ENCODE measurements at regions not wholly inside any gene's neighbourhood (a gene's known extent, or its start where the extent isn't known, plus 50 kb on each side); places are given as distances from the start of the nearest gene placed in this dataset.

GRCh38 chr2:120611961-120612360, 123.7 kb upstream of the GLI2 start:
- TF ChIP-seq, protein P1, sequence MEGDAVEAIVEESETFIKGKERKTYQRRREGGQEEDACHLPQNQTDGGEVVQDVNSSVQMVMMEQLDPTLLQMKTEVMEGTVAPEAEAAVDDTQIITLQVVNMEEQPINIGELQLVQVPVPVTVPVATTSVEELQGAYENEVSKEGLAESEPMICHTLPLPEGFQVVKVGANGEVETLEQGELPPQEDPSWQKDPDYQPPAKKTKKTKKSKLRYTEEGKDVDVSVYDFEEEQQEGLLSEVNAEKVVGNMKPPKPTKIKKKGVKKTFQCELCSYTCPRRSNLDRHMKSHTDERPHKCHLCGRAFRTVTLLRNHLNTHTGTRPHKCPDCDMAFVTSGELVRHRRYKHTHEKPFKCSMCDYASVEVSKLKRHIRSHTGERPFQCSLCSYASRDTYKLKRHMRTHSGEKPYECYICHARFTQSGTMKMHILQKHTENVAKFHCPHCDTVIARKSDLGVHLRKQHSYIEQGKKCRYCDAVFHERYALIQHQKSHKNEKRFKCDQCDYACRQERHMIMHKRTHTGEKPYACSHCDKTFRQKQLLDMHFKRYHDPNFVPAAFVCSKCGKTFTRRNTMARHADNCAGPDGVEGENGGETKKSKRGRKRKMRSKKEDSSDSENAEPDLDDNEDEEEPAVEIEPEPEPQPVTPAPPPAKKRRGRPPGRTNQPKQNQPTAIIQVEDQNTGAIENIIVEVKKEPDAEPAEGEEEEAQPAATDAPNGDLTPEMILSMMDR (IDR thresholded peaks at IDR 0.05; ENCODE audit: insufficient read depth, low read depth, low read length), result no peak
- H3K4me3 ChIP-seq (ENCODE audit: low read depth, low read length), result no peak overlapping the region
- no peak for DNase-seq (ENCODE audit: low read depth)

DNA sequence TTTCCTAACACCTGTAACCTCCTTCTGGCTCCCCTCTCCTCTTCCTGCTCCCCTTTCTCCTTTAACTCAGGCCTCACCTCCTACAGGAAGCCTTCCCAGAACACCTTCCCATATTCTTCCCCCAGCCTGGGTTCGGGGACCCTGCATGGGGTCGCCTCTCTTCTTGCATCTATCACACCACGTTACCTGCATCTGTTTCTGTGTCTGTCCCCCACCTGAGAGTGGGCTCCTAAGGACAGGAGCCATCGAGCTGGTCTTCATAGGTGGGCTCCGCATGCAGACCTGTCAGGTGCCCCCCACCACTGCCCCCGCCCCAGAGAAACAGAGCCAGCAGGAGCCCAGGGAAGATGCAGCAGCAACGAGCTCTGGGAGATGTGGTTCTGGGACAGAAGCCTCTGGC, 123.2 kb upstream of the GLI2 start:
- no peak overlapping the region for H3K4me3 ChIP-seq (ENCODE audit: low read depth, low read length)
- DNase-seq (ENCODE audit: low read depth), result no peak
- TF ChIP-seq, protein P1 (IDR thresholded peaks at IDR 0.05; ENCODE audit: insufficient read depth, low read depth, low read length), result no peak

GRCh38 chr2:120612931-120613330, 122.7 kb upstream of the GLI2 start:
- no peak for DNase-seq (ENCODE audit: low read depth)
- TF ChIP-seq, protein P1 (IDR thresholded peaks at IDR 0.05; ENCODE audit: insufficient read depth, low read depth, low read length), result no peak
- no peak overlapping the region for H3K4me3 ChIP-seq (ENCODE audit: low read depth, low read length)

DNA sequence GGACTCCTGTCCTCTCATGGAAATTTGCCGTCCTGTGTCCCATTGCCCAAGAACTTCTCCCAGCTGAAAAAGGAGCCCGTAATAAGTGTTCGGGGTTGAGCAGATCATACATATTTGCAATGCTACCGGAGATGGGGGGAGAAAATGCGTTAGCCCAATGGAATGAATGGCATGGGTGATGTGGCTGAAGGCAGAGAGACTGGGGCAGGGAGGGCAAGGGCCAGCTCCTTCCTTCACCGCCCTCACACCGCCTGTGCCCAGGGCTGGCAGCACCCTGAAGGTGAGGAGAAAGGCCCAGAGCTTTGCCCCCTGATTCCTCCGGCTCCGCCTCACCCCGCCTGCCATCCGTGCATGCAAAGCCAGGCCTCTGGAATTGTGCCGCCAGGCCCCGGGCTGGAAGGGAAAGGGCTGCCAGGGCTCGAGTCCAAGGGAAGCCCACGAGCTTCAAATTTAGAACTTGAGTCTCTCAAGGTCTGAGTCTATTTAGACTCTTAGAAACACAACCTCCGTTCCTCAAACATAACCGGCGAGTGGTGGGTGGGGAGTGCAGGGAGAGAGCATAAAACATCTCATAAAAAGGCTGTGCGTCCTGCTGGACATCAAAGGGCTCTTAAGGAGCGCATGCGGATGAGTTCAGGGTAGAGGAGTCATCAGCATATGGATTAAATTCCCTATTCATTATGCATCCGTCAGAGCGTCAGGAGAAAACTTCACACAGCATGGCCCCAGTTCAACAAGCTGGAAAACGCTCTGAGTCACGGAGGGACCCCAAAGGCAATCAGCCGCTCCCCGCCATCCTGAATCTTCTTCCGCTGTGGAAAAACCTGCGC, 121.7 kb upstream of the GLI2 start:
- peak; percentile 40 for DNase-seq (ENCODE audit: low read depth)
- TF ChIP-seq, protein P1 (IDR thresholded peaks at IDR 0.05; ENCODE audit: insufficient read depth, low read depth, low read length), result no peak
- H3K4me3 ChIP-seq (ENCODE audit: low read depth, low read length), result no peak overlapping the region

- no peak for DNase-seq (ENCODE audit: low read depth)
- TF ChIP-seq, protein P1 (IDR thresholded peaks at IDR 0.05; ENCODE audit: insufficient read depth, low read depth, low read length), result no peak
- no peak overlapping the region for H3K4me3 ChIP-seq (ENCODE audit: low read depth, low read length)
Measured at GRCh38 chr2:120614901-120615300, 120.8 kb upstream of the GLI2 start.

- TF ChIP-seq, protein P1 (IDR thresholded peaks at IDR 0.05; ENCODE audit: insufficient read depth, low read depth, low read length), result no peak
- DNase-seq (ENCODE audit: low read depth), result no peak
Measured at GRCh38 chr2:120616261-120616660, 119.4 kb upstream of the GLI2 start.

GRCh38 chr2:120617055-120617454, 118.6 kb upstream of the GLI2 start:
- H3K4me3 ChIP-seq (ENCODE audit: low read depth, low read length), result no peak overlapping the region
- DNase-seq (ENCODE audit: low read depth), result no peak

More at GRCh38 chr2:120616261-120616660, 119.4 kb upstream of the GLI2 start:
- no peak overlapping the region for H3K4me3 ChIP-seq (ENCODE audit: low read depth, low read length)

More at GRCh38 chr2:120617055-120617454, 118.6 kb upstream of the GLI2 start:
- TF ChIP-seq, protein P1 (IDR thresholded peaks at IDR 0.05; ENCODE audit: insufficient read depth, low read depth, low read length), result no peak
